ENCODE measurements at regions not wholly inside any gene's neighbourhood (a gene's known extent, or its start where the extent isn't known, plus 50 kb on each side); places are given as distances from the start of the nearest gene placed in this dataset.

DNA sequence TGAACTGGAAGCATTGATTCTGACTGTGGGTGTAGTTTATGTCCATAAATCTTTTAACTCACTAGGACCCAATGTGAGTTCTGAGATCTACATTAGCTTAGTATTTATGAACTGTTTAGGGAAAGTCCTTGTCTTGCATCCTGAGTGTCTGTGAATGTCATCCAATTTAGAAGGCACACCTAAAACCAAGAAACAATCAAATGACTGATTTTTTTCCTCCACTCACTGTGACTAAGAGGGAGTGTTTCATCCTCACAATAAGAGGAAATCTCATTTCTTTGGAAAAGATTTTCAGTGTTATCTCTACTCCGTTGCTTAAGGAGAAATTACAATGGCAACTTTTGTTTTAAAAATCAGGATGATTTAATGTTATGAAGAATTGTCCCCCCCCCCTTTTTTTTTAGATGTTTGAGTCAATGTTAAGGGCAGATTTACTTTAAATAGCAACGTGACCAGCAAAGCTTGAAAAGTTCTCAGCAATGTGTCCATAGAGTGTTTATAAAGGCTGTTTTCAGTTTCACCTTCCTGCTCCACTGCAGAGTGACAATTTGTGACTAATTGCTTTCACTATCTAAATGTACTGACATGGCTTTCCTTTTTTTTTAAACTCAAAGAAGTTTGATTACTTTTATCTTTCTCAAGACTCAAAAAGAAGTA, 173.0 kb downstream of the SPCS3 start:
- Histone ChIP-seq H3K4me1 (no peaks in the 10 kb centered on the region), H3K9me3 (no peaks in the 10 kb centered on the region), H3K36me3 (no peaks in the 10 kb centered on the region), H3K27ac (no peak overlapping the region), H3K4me3 (no peak overlapping the region), H3K27me3 (no peaks in the 10 kb centered on the region)
- no peak for FAIRE-seq
- ATAC-seq = no peak
- intact Hi-C loops (cut with DNase I) = no loop called here
- DNase-seq = no peak
- 6 to 7% methylated on average over 2 of the region's 2 CpGs for WGBS, 2 donors
- TF ChIP-seq, protein P1, sequence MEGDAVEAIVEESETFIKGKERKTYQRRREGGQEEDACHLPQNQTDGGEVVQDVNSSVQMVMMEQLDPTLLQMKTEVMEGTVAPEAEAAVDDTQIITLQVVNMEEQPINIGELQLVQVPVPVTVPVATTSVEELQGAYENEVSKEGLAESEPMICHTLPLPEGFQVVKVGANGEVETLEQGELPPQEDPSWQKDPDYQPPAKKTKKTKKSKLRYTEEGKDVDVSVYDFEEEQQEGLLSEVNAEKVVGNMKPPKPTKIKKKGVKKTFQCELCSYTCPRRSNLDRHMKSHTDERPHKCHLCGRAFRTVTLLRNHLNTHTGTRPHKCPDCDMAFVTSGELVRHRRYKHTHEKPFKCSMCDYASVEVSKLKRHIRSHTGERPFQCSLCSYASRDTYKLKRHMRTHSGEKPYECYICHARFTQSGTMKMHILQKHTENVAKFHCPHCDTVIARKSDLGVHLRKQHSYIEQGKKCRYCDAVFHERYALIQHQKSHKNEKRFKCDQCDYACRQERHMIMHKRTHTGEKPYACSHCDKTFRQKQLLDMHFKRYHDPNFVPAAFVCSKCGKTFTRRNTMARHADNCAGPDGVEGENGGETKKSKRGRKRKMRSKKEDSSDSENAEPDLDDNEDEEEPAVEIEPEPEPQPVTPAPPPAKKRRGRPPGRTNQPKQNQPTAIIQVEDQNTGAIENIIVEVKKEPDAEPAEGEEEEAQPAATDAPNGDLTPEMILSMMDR (IDR thresholded peaks at IDR 0.05) = no peak

DNA sequence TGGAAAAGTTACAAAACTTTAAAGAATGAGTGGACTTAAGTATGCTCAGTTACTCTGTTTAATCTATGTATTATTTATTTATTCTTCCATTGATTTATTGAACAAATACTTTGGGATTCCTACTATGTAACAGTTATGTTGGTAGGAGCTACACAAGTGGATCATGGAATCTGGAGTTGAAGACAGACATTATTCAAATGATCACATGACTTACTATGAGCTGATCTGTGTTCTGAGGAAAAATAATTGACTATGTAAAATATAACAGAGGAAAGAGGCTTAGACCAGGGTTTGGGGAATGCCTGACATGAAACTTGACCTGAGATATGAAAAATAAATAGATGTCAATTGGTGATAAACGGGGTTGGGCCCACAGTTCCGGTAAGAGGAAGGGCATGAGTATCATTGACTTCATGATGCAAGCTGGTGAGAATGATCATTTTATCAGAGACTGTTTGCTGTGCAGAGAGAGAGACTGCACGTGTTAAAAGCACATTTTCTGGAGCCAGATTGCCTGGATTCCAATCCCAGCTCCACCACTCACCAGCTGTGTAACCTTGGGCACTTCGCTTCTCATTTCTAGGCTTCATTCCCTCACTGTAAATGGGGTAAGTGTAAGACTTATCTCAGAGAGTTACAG, 179.0 kb downstream of the SPCS3 start:
- Histone ChIP-seq H3K27ac (no peak overlapping the region), H3K36me3 (no peaks in the 10 kb centered on the region), H3K4me3 (no peak overlapping the region), H3K4me1 (no peaks in the 10 kb centered on the region), H3K27me3 (no peaks in the 10 kb centered on the region), H3K9me3 (no peaks in the 10 kb centered on the region)
- ATAC-seq (no peak), FAIRE-seq (no peak), DNase-seq (no peak)
- 7 to 9% methylated on average over 4 of the region's 4 CpGs for WGBS, 2 donors
- intact Hi-C loops (cut with DNase I) = no loop called here
- TF ChIP-seq, protein P1 (IDR thresholded peaks at IDR 0.05) = no peak

DNA sequence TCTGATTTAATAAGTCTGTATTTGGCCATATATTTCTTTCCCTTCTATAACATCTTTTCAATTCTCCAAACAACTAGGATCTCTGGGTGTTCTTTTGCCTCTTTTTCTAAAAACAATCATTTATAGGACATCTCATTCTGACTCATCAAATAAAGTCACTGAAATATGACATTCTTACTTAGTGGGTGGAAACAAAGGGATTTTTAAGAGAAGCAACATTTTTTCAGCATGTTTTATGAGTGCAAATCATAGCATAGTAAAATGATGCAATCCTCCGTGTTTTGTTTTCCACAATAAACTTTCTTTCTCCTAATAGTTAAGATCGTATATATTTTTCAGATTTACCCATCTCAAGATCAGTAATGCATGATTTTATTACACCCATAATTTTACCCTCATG, 179.8 kb downstream of the SPCS3 start:
- no peak overlapping the region for H3K4me3 ChIP-seq
- no peaks in the 10 kb centered on the region for H3K27me3 ChIP-seq
- H3K36me3 ChIP-seq = no peaks in the 10 kb centered on the region
- 64 to 68% methylated on average over 2 of the region's 2 CpGs for WGBS, 2 donors
- FAIRE-seq (no peak), ATAC-seq (no peak), DNase-seq (no peak)
- intact Hi-C loops (cut with DNase I) = no loop called here
- TF ChIP-seq, protein P1 (IDR thresholded peaks at IDR 0.05) = no peak
- no peaks in the 10 kb centered on the region for H3K9me3 ChIP-seq
- no peak overlapping the region for H3K27ac ChIP-seq
- no peaks in the 10 kb centered on the region for H3K4me1 ChIP-seq

DNA sequence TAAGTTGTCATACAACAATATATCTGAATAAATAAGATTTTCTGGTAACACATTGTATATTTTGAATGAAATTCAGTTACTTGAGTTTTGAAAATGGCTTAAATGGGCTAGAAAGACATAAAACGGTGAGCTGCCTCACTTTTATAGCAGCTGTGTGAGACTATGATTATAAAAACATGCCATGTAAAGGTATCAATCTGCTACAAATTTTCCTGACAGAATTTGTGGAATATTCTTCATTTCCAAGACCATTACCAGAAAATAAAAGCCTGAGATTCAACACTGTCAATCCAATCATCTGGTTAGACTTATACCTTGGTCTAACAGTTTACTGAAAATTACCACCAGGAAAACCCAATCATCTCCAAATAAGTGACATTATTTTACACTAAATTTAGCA, 181.1 kb downstream of the SPCS3 start:
- Histone ChIP-seq H3K4me1 (no peaks in the 10 kb centered on the region), H3K4me3 (no peak overlapping the region), H3K9me3 (no peaks in the 10 kb centered on the region), H3K27ac (no peak overlapping the region), H3K36me3 (no peaks in the 10 kb centered on the region), H3K27me3 (no peaks in the 10 kb centered on the region)
- TF ChIP-seq, protein P1 (IDR thresholded peaks at IDR 0.05) = no peak
- ATAC-seq (no peak), DNase-seq (no peak), FAIRE-seq (no peak)
- 53 to 56% methylated on average over 1 of the region's 1 CpG for WGBS, 2 donors
- intact Hi-C loops (cut with DNase I) = no loop called here

DNA sequence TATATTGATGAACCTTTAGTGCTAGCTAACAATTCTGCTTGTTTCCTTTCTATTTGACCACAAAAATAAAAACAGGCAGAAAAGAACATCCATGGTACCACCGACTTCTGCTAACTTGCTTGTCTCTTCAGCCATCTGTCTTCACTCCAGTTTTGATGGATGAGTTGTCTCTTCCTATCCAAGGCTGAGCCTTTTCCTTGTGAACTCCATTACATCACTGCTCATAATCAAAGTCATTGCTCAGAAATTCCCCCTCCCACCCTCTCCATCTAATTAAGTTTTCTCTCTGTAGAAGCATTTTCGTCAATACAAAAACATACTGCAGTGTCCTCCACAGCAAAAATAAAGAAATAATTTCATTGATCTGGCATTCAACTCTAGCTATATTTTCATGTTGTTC, 184.4 kb downstream of the SPCS3 start:
- 41 to 56% methylated on average over 2 of the region's 2 CpGs for WGBS, 2 donors
- Histone ChIP-seq H3K9me3 (no peaks in the 10 kb centered on the region), H3K4me1 (no peaks in the 10 kb centered on the region), H3K36me3 (no peaks in the 10 kb centered on the region), H3K4me3 (no peak overlapping the region), H3K27me3 (no peaks in the 10 kb centered on the region), H3K27ac (no peak overlapping the region)
- TF ChIP-seq, protein P1 (IDR thresholded peaks at IDR 0.05) = no peak
- ATAC-seq = no peak
- no peak for FAIRE-seq
- intact Hi-C loops (cut with DNase I) = no loop called here
- DNase-seq = no peak

All from pancreas (tissue), 10 donors.